ENCODE measurements at regions not wholly inside any gene's neighbourhood (a gene's known extent, or its start where the extent isn't known, plus 50 kb on each side); places are given as distances from the start of the nearest gene placed in this dataset.

- no peaks in the 10 kb centered on the region for H4K20me1 ChIP-seq
- H3K27me3 ChIP-seq = no peaks in the 10 kb centered on the region
- peaks cover 0 to 34% (median 16%) of the 10 kb centered on the region in 11 experiments; a peak in 15 of 22 replicates for H3K9me3 ChIP-seq (replicated peaks in 1 of 11)
- peaks cover 0 to 5% (median 0%) of the 10 kb centered on the region in 11 experiments; a peak in 2 of 22 replicates for H3K36me3 ChIP-seq
- TF ChIP-seq Cebpa-rat (IDR thresholded peaks at IDR 0.05) = no peak
- peak overlapping the region; percentile 70 to 93 (median 85) for H3K4me2 ChIP-seq
- H3K27ac ChIP-seq = peak overlapping the region in 10 of 11 experiments; percentile 69 to 97 (median 81); a peak in 20 of 22 replicates
- peak overlapping the region in 6 of 11 experiments; percentile 48 to 85 (median 72); a peak in 10 of 22 replicates for H3K9ac ChIP-seq
- H3K4me3 ChIP-seq = 0 out of 20 replicates have a peak overlapping the region, but pooled peaks of 1 of the 10 experiments have one; percentile 4
- H3K4me1 ChIP-seq = peaks cover 55 to 91% (median 72%) of the 10 kb centered on the region in 10 experiments
Observed at GRCh38 chr6:132132422-132132821, 181.2 kb upstream of the CCN2 start.

GRCh38 chr6:132131758-132132157 is 180.6 kb upstream of the CCN2 start:
- Histone ChIP-seq H4K20me1 (no peaks in the 10 kb centered on the region), H3K27ac (peak overlapping the region; percentile 39 to 97 (median 80); a peak in 21 of 22 replicates), H3K4me3 (peak overlapping the region in 6 of 10 experiments; percentile 41 to 54 (median 44); a peak in 9 of 20 replicates), H3K9ac (peak overlapping the region in 10 of 11 experiments; percentile 24 to 85 (median 66); a peak in 15 of 22 replicates), H3K36me3 (no peaks in the 10 kb centered on the region; a peak in 1 of 22 replicates), H3K27me3 (no peaks in the 10 kb centered on the region), H3K4me2 (peak overlapping the region; percentile 70 to 93 (median 85)), H3K9me3 (replicated peaks in 1 of 11) (peaks cover 0 to 34% (median 22%) of the 10 kb centered on the region in 11 experiments; a peak in 15 of 22 replicates), H3K4me1 (peaks cover 55 to 86% (median 70%) of the 10 kb centered on the region in 10 experiments)
- TF ChIP-seq Cebpa-rat (IDR thresholded peaks at IDR 0.05) = no peak

- no peaks in the 10 kb centered on the region for H3K27me3 ChIP-seq
- peaks cover 0 to 34% (median 23%) of the 10 kb centered on the region in 11 experiments; a peak in 16 of 22 replicates for H3K9me3 ChIP-seq (replicated peaks in 1 of 11)
- H3K27ac ChIP-seq = peak overlapping the region; percentile 39 to 97 (median 80); a peak in 21 of 22 replicates
- peaks cover 55 to 82% (median 68%) of the 10 kb centered on the region in 10 experiments for H3K4me1 ChIP-seq
- H3K4me2 ChIP-seq = peak overlapping the region; percentile 70 to 93 (median 85)
- no peaks in the 10 kb centered on the region; a peak in 1 of 22 replicates for H3K36me3 ChIP-seq
- no peak for TF ChIP-seq Cebpa-rat (IDR thresholded peaks at IDR 0.05)
- no peaks in the 10 kb centered on the region for H4K20me1 ChIP-seq
- H3K4me3 ChIP-seq = peak overlapping the region in 8 of 10 experiments; percentile 1 to 54 (median 44); a peak in 15 of 20 replicates
- peak overlapping the region; percentile 24 to 85 (median 65); a peak in 19 of 22 replicates for H3K9ac ChIP-seq
Observed at GRCh38 chr6:132131351-132131750, 180.2 kb upstream of the CCN2 start.

GRCh38 chr6:132130626-132131298 is 179.6 kb upstream of the CCN2 start:
- no peak for TF ChIP-seq Cebpa-rat (IDR thresholded peaks at IDR 0.05)
- Histone ChIP-seq H3K9ac (peak overlapping the region; percentile 24 to 85 (median 65); a peak in 19 of 22 replicates), H3K36me3 (no peaks in the 10 kb centered on the region; a peak in 1 of 22 replicates), H3K4me1 (peaks cover 55 to 76% (median 64%) of the 10 kb centered on the region in 10 experiments), H3K27ac (peak overlapping the region; percentile 39 to 97 (median 80); a peak in 21 of 22 replicates), H3K27me3 (no peaks in the 10 kb centered on the region), H3K4me2 (peak overlapping the region; percentile 70 to 93 (median 85)), H4K20me1 (no peaks in the 10 kb centered on the region), H3K9me3 (replicated peaks in 1 of 11) (peaks cover 0 to 37% (median 25%) of the 10 kb centered on the region in 11 experiments; a peak in 16 of 22 replicates), H3K4me3 (peak overlapping the region in 8 of 10 experiments; percentile 1 to 54 (median 44); a peak in 15 of 20 replicates)

- no peak for TF ChIP-seq Cebpa-rat (IDR thresholded peaks at IDR 0.05)
- Histone ChIP-seq H3K4me2 (0 out of 22 replicates have a peak overlapping the region, but pooled peaks of 1 of the 11 experiments have one; percentile 5), H3K9me3 (replicated peaks in 1 of 11) (peaks cover 0 to 37% (median 27%) of the 10 kb centered on the region in 11 experiments; a peak in 17 of 22 replicates), H3K4me1 (peaks cover 35 to 54% (median 42%) of the 10 kb centered on the region in 10 experiments), H3K27me3 (no peaks in the 10 kb centered on the region), H3K36me3 (no peaks in the 10 kb centered on the region), H3K4me3 (no peak overlapping the region; a peak in 1 of 20 replicates), H4K20me1 (no peaks in the 10 kb centered on the region), H3K27ac (no peak overlapping the region), H3K9ac (no peak overlapping the region)
Observed at GRCh38 chr6:132128424-132128823, 177.3 kb upstream of the CCN2 start.

- no peaks in the 10 kb centered on the region for H4K20me1 ChIP-seq
- no peak for TF ChIP-seq Cebpa-rat (IDR thresholded peaks at IDR 0.05)
- no peak overlapping the region for H3K9ac ChIP-seq
- H3K36me3 ChIP-seq = no peaks in the 10 kb centered on the region
- H3K27me3 ChIP-seq = no peaks in the 10 kb centered on the region
- no peak overlapping the region for H3K4me2 ChIP-seq
- peaks cover 12 to 32% (median 19%) of the 10 kb centered on the region in 10 experiments for H3K4me1 ChIP-seq
- no peak overlapping the region for H3K4me3 ChIP-seq
- peaks cover 0 to 42% (median 31%) of the 10 kb centered on the region in 11 experiments; a peak in 17 of 22 replicates for H3K9me3 ChIP-seq (replicated peaks in 1 of 11)
- no peak overlapping the region for H3K27ac ChIP-seq
Observed at GRCh38 chr6:132126150-132126549, 175.0 kb upstream of the CCN2 start.

GRCh38 chr6:132122871-132123270 is 171.7 kb upstream of the CCN2 start:
- no peak for TF ChIP-seq Cebpa-rat (IDR thresholded peaks at IDR 0.05)
- H3K27me3 ChIP-seq = no peaks in the 10 kb centered on the region
- H4K20me1 ChIP-seq = no peaks in the 10 kb centered on the region
- no peak overlapping the region for H3K27ac ChIP-seq
- peak overlapping the region in 1 of 11 experiments; percentile 10; a peak in 1 of 22 replicates for H3K4me2 ChIP-seq
- no peak overlapping the region for H3K4me3 ChIP-seq
- peaks cover 0 to 34% (median 23%) of the 10 kb centered on the region in 11 experiments; a peak in 16 of 22 replicates for H3K9me3 ChIP-seq (replicated peaks in 1 of 11)
- H3K36me3 ChIP-seq = no peaks in the 10 kb centered on the region
- H3K4me1 ChIP-seq = 0 out of 20 replicates have a peak, but pooled peaks cover 0 to 6% (median 0%) of the 10 kb centered on the region in 10 experiments
- no peak overlapping the region for H3K9ac ChIP-seq

- H3K4me3 ChIP-seq = no peak overlapping the region
- no peaks in the 10 kb centered on the region for H4K20me1 ChIP-seq
- H3K9me3 ChIP-seq (replicated peaks in 1 of 11) = peaks cover 0 to 32% (median 16%) of the 10 kb centered on the region in 11 experiments; a peak in 15 of 22 replicates
- H3K27ac ChIP-seq = no peak overlapping the region
- no peaks in the 10 kb centered on the region for H3K36me3 ChIP-seq
- H3K27me3 ChIP-seq = no peaks in the 10 kb centered on the region
- 0 out of 20 replicates have a peak, but pooled peaks cover 0 to 6% (median 0%) of the 10 kb centered on the region in 10 experiments for H3K4me1 ChIP-seq
- H3K9ac ChIP-seq = no peak overlapping the region
- TF ChIP-seq Cebpa-rat (IDR thresholded peaks at IDR 0.05) = no peak
- no peak overlapping the region for H3K4me2 ChIP-seq
Observed at GRCh38 chr6:132122176-132122575, 171.0 kb upstream of the CCN2 start.

GRCh38 chr6:132118144-132118543 is 167.0 kb upstream of the CCN2 start:
- H3K4me3 ChIP-seq = no peak overlapping the region
- H3K27ac ChIP-seq = no peak overlapping the region
- peaks cover 0 to 16% (median 0%) of the 10 kb centered on the region in 10 experiments; a peak in 1 of 20 replicates for H3K4me1 ChIP-seq
- no peak overlapping the region for H3K9ac ChIP-seq
- no peaks in the 10 kb centered on the region for H3K36me3 ChIP-seq
- no peaks in the 10 kb centered on the region for H4K20me1 ChIP-seq
- H3K9me3 ChIP-seq (replicated peaks in 1 of 11) = peaks cover 0 to 30% (median 7%) of the 10 kb centered on the region in 11 experiments; a peak in 12 of 22 replicates
- no peak overlapping the region for H3K4me2 ChIP-seq
- H3K27me3 ChIP-seq = no peaks in the 10 kb centered on the region
- TF ChIP-seq Cebpa-rat (IDR thresholded peaks at IDR 0.05) = no peak
